ENCODE measurements at regions not wholly inside any gene's neighbourhood (a gene's known extent, or its start where the extent isn't known, plus 50 kb on each side); places are given as distances from the start of the nearest gene placed in this dataset.

DNA sequence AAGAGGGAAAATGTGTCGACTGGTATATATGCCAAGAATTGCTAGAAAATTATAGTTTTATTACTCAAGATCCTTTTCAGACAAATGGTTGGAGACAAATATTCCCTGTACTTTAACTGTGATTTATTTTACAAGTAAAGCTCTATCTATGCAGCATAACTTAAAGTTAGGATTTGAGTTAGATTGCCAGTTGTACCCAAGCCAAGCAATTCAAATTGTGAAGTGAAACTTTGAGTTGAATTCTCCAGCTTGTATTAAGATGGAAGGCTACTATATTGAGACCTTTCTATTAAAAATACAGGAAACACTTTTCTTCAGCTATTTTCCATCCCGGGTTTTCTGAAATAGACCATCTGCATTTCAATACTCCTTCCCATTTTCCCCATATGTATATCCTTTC, 333.1 kb upstream of the RBMS3 start:
- ChIA-PET POLR2A (no interaction called here), CTCF (no interaction called here)
- no peak for DNase-seq (ENCODE audit: low read depth, low spot score)
- no peaks in the 10 kb centered on the region for H3K27me3 ChIP-seq (ENCODE audit: control insufficient read depth, insufficient read depth, low read length)
- no peak overlapping the region for H3K27ac ChIP-seq (ENCODE audit: low read depth, low read length)
- no peaks in the 10 kb centered on the region for H3K9me3 ChIP-seq (ENCODE audit: control insufficient read depth, insufficient read depth, low read length)
- TF ChIP-seq, protein P1, sequence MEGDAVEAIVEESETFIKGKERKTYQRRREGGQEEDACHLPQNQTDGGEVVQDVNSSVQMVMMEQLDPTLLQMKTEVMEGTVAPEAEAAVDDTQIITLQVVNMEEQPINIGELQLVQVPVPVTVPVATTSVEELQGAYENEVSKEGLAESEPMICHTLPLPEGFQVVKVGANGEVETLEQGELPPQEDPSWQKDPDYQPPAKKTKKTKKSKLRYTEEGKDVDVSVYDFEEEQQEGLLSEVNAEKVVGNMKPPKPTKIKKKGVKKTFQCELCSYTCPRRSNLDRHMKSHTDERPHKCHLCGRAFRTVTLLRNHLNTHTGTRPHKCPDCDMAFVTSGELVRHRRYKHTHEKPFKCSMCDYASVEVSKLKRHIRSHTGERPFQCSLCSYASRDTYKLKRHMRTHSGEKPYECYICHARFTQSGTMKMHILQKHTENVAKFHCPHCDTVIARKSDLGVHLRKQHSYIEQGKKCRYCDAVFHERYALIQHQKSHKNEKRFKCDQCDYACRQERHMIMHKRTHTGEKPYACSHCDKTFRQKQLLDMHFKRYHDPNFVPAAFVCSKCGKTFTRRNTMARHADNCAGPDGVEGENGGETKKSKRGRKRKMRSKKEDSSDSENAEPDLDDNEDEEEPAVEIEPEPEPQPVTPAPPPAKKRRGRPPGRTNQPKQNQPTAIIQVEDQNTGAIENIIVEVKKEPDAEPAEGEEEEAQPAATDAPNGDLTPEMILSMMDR (IDR thresholded peaks at IDR 0.05; ENCODE audit: low read depth, low read length), result no peak
- H3K4me3 ChIP-seq (ENCODE audit: low read depth, low read length), result no peak overlapping the region

DNA sequence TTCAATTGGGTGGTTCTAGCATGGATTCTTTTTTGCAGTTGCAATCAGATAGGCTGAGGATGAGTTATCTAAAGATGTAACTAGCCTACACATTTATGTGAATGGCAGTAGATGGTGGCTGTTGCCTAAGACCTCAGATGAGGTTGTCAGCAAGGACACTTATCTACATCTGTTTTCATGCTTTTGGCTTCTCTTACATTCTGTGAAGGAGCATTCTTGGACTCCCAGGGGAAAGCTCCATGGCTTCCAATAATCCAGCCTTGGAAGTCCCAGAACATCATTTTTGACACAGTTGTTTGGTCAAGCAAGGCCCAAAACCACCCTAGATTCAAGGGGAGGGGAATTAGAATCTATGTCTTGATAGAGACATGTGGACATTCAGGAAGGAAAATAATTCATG, 332.2 kb upstream of the RBMS3 start:
- H3K4me3 ChIP-seq (ENCODE audit: low read depth, low read length), result no peak overlapping the region
- H3K27me3 ChIP-seq (ENCODE audit: control insufficient read depth, insufficient read depth, low read length), result no peaks in the 10 kb centered on the region
- no peaks in the 10 kb centered on the region for H3K9me3 ChIP-seq (ENCODE audit: control insufficient read depth, insufficient read depth, low read length)
- CTCF ChIA-PET, result no interaction called here
- H3K27ac ChIP-seq (ENCODE audit: low read depth, low read length), result no peak overlapping the region
- TF ChIP-seq, protein P1 (IDR thresholded peaks at IDR 0.05; ENCODE audit: low read depth, low read length), result no peak
- POLR2A ChIA-PET, result no interaction called here
- no peak for DNase-seq (ENCODE audit: low read depth, low spot score)

DNA sequence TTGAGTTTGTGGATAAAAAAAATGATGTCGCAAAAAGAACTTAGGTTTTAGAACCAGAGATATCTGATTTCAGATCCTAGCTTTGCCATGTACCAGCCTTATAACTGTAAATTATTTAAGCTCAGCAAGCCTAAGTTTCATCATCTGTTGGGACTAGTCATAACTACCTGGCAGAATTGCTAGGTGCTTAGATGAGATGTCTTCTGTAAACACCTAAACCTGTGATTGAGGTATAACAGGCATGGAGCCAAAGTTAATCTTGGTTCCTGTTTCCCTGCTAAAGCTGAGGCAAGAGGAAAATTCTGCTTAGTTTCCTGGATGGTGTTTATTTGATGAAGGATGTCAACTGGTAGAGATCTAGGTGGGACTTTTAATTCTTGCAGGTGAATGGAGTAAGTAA, 331.3 kb upstream of the RBMS3 start:
- no peak for DNase-seq (ENCODE audit: low read depth, low spot score)
- ChIA-PET CTCF (no interaction called here), POLR2A (no interaction called here)
- no peaks in the 10 kb centered on the region for H3K9me3 ChIP-seq (ENCODE audit: control insufficient read depth, insufficient read depth, low read length)
- TF ChIP-seq, protein P1 (IDR thresholded peaks at IDR 0.05; ENCODE audit: low read depth, low read length), result no peak
- H3K4me3 ChIP-seq (ENCODE audit: low read depth, low read length), result no peak overlapping the region
- H3K27me3 ChIP-seq (ENCODE audit: control insufficient read depth, insufficient read depth, low read length), result no peaks in the 10 kb centered on the region
- no peak overlapping the region for H3K27ac ChIP-seq (ENCODE audit: low read depth, low read length)

DNA sequence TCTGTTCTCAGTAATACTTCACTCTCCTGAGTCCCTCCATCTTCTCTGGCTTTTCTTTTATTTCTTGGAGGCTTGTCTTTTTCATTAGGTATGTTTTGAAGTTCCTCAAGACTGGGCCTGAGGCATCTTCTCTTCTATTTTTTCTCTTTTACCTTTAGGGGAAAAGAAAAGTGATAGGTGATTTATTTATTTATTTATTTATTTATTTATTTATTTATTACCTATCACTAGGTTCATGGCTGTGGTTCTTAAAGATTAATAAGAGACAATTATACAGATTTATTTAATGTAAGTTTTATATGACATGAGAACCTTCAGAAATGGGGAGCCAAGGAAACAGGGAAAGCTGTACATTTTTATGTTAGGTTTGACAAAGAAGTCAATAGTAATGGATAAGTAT, 330.3 kb upstream of the RBMS3 start:
- POLR2A ChIA-PET, result no interaction called here
- CTCF ChIA-PET, result no interaction called here
- Histone ChIP-seq H3K27ac (ENCODE audit: low read depth, low read length) (no peak overlapping the region), H3K4me3 (ENCODE audit: low read depth, low read length) (no peak overlapping the region), H3K27me3 (ENCODE audit: control insufficient read depth, insufficient read depth, low read length) (no peaks in the 10 kb centered on the region), H3K9me3 (ENCODE audit: control insufficient read depth, insufficient read depth, low read length) (no peaks in the 10 kb centered on the region)
- no peak for DNase-seq (ENCODE audit: low read depth, low spot score)
- TF ChIP-seq, protein P1 (IDR thresholded peaks at IDR 0.05; ENCODE audit: low read depth, low read length), result no peak

DNA sequence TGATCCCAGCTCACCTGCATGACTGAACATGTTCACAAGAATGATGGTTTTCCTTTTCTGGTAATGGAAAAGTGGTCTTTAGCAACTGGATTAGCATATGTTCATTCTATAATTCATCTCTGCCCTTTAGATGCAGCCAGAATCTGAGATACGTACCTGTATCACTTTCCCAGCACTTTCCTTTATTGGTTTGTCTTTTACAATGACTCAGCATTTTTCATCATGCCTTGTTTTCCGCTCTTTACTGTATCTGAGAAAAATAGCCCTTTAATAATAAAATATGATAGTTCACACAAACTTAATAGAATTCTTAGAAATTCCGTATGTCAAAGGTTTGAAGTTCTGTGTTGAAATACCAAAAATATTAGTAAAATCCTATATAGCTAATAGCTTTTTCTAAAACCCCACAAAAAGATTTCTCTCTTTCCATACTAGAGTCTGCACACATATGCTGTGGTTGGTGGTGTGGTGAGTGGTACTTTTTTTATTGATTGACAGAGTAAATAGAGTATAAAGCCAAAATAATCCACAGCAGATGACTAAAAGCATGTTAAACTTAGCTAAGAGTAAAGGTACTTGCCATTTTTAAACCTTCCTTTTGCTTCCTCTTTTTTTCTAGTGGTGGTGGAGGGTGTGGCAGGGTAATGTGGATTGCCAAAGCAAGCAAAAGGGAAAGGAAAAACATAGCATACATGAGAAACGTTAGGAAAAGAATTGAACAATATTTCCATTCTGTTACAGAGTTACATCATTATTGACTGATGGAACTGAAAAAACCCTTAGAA, 328.9 kb upstream of the RBMS3 start:
- no peaks in the 10 kb centered on the region for H3K9me3 ChIP-seq (ENCODE audit: control insufficient read depth, insufficient read depth, low read length)
- POLR2A ChIA-PET, result no interaction called here
- H3K4me3 ChIP-seq (ENCODE audit: low read depth, low read length), result no peak overlapping the region
- CTCF ChIA-PET, result no interaction called here
- H3K27me3 ChIP-seq (ENCODE audit: control insufficient read depth, insufficient read depth, low read length), result no peaks in the 10 kb centered on the region
- TF ChIP-seq, protein P1 (IDR thresholded peaks at IDR 0.05; ENCODE audit: low read depth, low read length), result no peak
- no peak overlapping the region for H3K27ac ChIP-seq (ENCODE audit: low read depth, low read length)
- DNase-seq (ENCODE audit: low read depth, low spot score), result no peak
